SK-N-SH (cell line): ENCODE measurements at regions not wholly inside any gene's neighbourhood (a gene's known extent, or its start where the extent isn't known, plus 50 kb on each side); places are given as distances from the start of the nearest gene placed in this dataset.

ENCODE experiments used
- CTCF ChIA-PET: fragments of 300-600, 350-600 bp; formaldehyde crosslinking; extraction: SDS; loops from one replicate; lab custom pipeline; 2021; lab: Yijun Ruan, JAX
- POLR2A ChIA-PET: fragments of 350-600 bp; sonication (Branson Sonifier 250); formaldehyde crosslinking; extraction: SDS; loops from one replicate; lab custom pipeline; 2020; ENCODE audit warnings: antibody characterized with exemption, inconsistent platforms; lab: Yijun Ruan, JAX
- DNase-seq: peaks from one replicate; pipeline ENCODE4 v3.0.0; 2012
- H2AFZ ChIP-seq: fragments of 200-600 bp; sonication (generic); 2 replicates; pipeline ENCODE4 v1.8.1; 2016; ENCODE audit warnings: antibody characterized with exemption, mild to moderate bottlenecking, low read depth
- H3F3A ChIP-seq: fragments of 200-600 bp; sonication (generic); replicated peaks from 2 replicates; pipeline ENCODE3; 2016; ENCODE audit warnings: antibody characterized with exemption, mild to moderate bottlenecking; ENCODE audit not compliant: insufficient read depth
- H3K27ac ChIP-seq, 2 experiments: fragments of 200-500 bp in 1 of 2; fragments of 200-600 bp in 1 of 2; sonication (Bioruptor generic) in 1 of 2; sonication (generic), shearing (Covaris generic) in 1 of 2; 2 replicates each; pipeline versions ENCODE4 v1.5.1 to v1.6.1; 2014 to 2016; ENCODE audit warnings: low read depth in 2 of 2, inconsistent platforms in 1 of 2, low read length in 1 of 2, mild to moderate bottlenecking in 1 of 2, mixed read lengths in 1 of 2
- H3K27me3 ChIP-seq: fragments of 200-600 bp; sonication (generic), shearing (Covaris generic); 2 replicates; pipeline ENCODE4 v1.6.1; 2016; ENCODE audit warnings: mixed run types; ENCODE audit not compliant: insufficient read depth
- H3K36me3 ChIP-seq, 2 experiments: fragments of 200-500 bp in 1 of 2; fragments of 200-600 bp in 1 of 2; sonication (Bioruptor generic) in 1 of 2; sonication (generic) in 1 of 2; replicated peaks in 1 of 2; 2 replicates each; pipeline versions ENCODE3 to v1.5.1; 2014 to 2016; ENCODE audit warnings: low read length in 1 of 2, mild to moderate bottlenecking in 1 of 2; ENCODE audit not compliant: insufficient read depth in 2 of 2, control insufficient read depth in 1 of 2
- H3K4me1 ChIP-seq, 2 experiments: fragments of 200-500 bp in 1 of 2; fragments of 200-600 bp in 1 of 2; sonication (Bioruptor generic) in 1 of 2; sonication (generic), shearing (Covaris generic) in 1 of 2; 2 replicates each; pipeline versions ENCODE4 v1.5.1 to v1.6.1; 2014 to 2016; ENCODE audit warnings: low read depth in 1 of 2, low read length in 1 of 2, mixed run types in 1 of 2; ENCODE audit not compliant: insufficient read depth in 2 of 2, control insufficient read depth in 1 of 2
- H3K4me2 ChIP-seq: fragments of 200-600 bp; sonication (generic), shearing (Covaris generic); 2 replicates; pipeline ENCODE4 v1.6.1; 2017; ENCODE audit warnings: mixed run types
- H3K4me3 ChIP-seq, 2 experiments: fragments of 200-500 bp in 1 of 2; fragments of 200-600 bp in 1 of 2; sonication (Bioruptor generic) in 1 of 2; sonication (generic), shearing (Covaris generic) in 1 of 2; 2 replicates each; pipeline versions ENCODE4 v1.5.1 to v1.8.1; 2014 to 2016; ENCODE audit warnings: low read depth in 2 of 2, inconsistent platforms in 1 of 2, low read length in 1 of 2, mild to moderate bottlenecking in 1 of 2, mixed read lengths in 1 of 2, moderate library complexity in 1 of 2
- H3K79me2 ChIP-seq: fragments of 200-600 bp; sonication (generic); 2 replicates; pipeline ENCODE4 v1.8.1; 2017; ENCODE audit warnings: mild to moderate bottlenecking; ENCODE audit not compliant: insufficient read depth
- H3K9ac ChIP-seq: fragments of 200-600 bp; sonication (generic); 2 replicates; pipeline ENCODE4 v1.6.1; 2017; ENCODE audit warnings: mixed run types
- H3K9me2 ChIP-seq: fragments of 200-600 bp; sonication (generic); 2 replicates; pipeline ENCODE4 v1.6.1; 2017; ENCODE audit warnings: mixed run types
- H3K9me3 ChIP-seq: fragments of 200-600 bp; sonication (generic); 2 replicates; pipeline ENCODE4 v1.6.1; 2017; ENCODE audit warnings: mixed run types, mild to moderate bottlenecking, moderate library complexity
- H4K20me1 ChIP-seq: fragments of 200-600 bp; sonication (generic); 2 replicates; pipeline ENCODE4 v1.6.1; 2017; ENCODE audit warnings: mild to moderate bottlenecking, mixed run types; ENCODE audit not compliant: insufficient read depth
- CHD2 ChIP-seq: fragments of 150-350 bp; IDR thresholded peaks from 2 replicates; pipeline ENCODE4 v1.6.1; 2018; ENCODE audit warnings: low read length; ENCODE audit not compliant: partially characterized antibody
- CTCF ChIP-seq: fragments of 200-600 bp; sonication (generic); IDR thresholded peaks from 2 replicates; pipeline ENCODE4 v1.6.1; 2017; ENCODE audit warnings: antibody characterized with exemption, mild to moderate bottlenecking, moderate library complexity
- FOXM1 ChIP-seq: IDR thresholded peaks from 2 replicates; pipeline ENCODE4 v1.4.0; 2012; ENCODE audit warnings: low read depth, mild to moderate bottlenecking
- GABPA ChIP-seq: IDR thresholded peaks from 2 replicates; pipeline ENCODE4 v1.4.0; 2012; ENCODE audit warnings: low read depth, mild to moderate bottlenecking
- IRF3 ChIP-seq: fragments of 150-350 bp; IDR thresholded peaks from 2 replicates; pipeline ENCODE4 v1.6.1; 2016; ENCODE audit warnings: mild to moderate bottlenecking, low read depth, low read length
- MEF2A ChIP-seq: IDR thresholded peaks from 2 replicates; pipeline ENCODE4 v1.4.0; 2012; ENCODE audit warnings: low read depth, borderline replicate concordance
- NRF1 ChIP-seq: IDR thresholded peaks from 2 replicates; pipeline ENCODE4 v1.6.1; 2012; ENCODE audit warnings: low read depth, mild to moderate bottlenecking, low read length
- PBX3 ChIP-seq: IDR thresholded peaks from 2 replicates; pipeline ENCODE4; 2012
- RCOR1 ChIP-seq: fragments of 150-350 bp; IDR thresholded peaks from 2 replicates; pipeline ENCODE4 v1.6.1; 2017; ENCODE audit warnings: antibody characterized with exemption, low read length
- RFX5 ChIP-seq: IDR thresholded peaks from 2 replicates; pipeline ENCODE4 v1.6.1; 2012; ENCODE audit warnings: mild to moderate bottlenecking, improper control_type of control experiment, low read length
- TAF1 ChIP-seq: IDR thresholded peaks from 2 replicates; pipeline ENCODE4 v1.6.1; 2012; ENCODE audit warnings: low read depth, mild to moderate bottlenecking, low read length, moderate library complexity, borderline replicate concordance
- USF2 ChIP-seq: fragments of 150-350 bp; IDR thresholded peaks from 2 replicates; pipeline ENCODE4 v1.6.1; 2017; ENCODE audit warnings: antibody characterized with exemption, low read length, low read depth, borderline replicate concordance
- YY1 ChIP-seq: IDR thresholded peaks from 2 replicates; pipeline ENCODE4 v1.4.0; 2012; ENCODE audit warnings: low read depth, mild to moderate bottlenecking
- WGBS: methylation state at CpG from one replicate; pipeline ENCODE4 v1.1.6; 2017; ENCODE audit warnings: low lambda C conversion rate; 5-methylcytosine and 5-hydroxymethylcytosine counted together

GRCh38 chr20:40293740-40294139 lies 395.3 kb downstream of the MAFB start:
- no peak for DNase-seq
- Histone ChIP-seq H3K4me2 (no peak overlapping the region), H3K9me3 (peaks cover 12% of the 10 kb centered on the region), H3K36me3 (no peaks in the 10 kb centered on the region), H3K9me2 (no peaks in the 10 kb centered on the region; the same call in 1 of the 2 replicates), H3K27ac (no peak overlapping the region), H3K4me1 (peaks cover 0 to 2% of the 10 kb centered on the region in 2 experiments; a peak in 1 of 4 replicates), H3K79me2 (no peaks in the 10 kb centered on the region), H4K20me1 (no peaks in the 10 kb centered on the region), H3K4me3 (no peak overlapping the region), H2AFZ (no peak overlapping the region), H3K9ac (no peak overlapping the region), H3K27me3 (no peaks in the 10 kb centered on the region), H3F3A (no peaks in the 10 kb centered on the region)
- WGBS = 0% methylated on average over 1 of the region's 1 CpG
- CTCF ChIA-PET = no interaction called here
- TF ChIP-seq FOXM1 (no peak), RCOR1 (no peak), CTCF (no peak), NRF1 (no peak), YY1 (no peak), TAF1 (no peak), USF2 (no peak), IRF3 (no peak), RFX5 (no peak), GABPA (no peak), PBX3 (no peak), MEF2A (no peak), CHD2 (no peak)
- POLR2A ChIA-PET = no interaction called here
